Ectodermal cell (in vitro differentiated cells): ENCODE measurements at regions not wholly inside any gene's neighbourhood (a gene's known extent, or its start where the extent isn't known, plus 50 kb on each side); places are given as distances from the start of the nearest gene placed in this dataset.

Experiments used
- H3K27ac ChIP-seq: 2 replicates; pipeline ENCODE4 v1.7.0; 2013; ENCODE audit warnings: mild to moderate bottlenecking, low read depth, low read length; ENCODE audit not compliant: insufficient read depth, poor library complexity, severe bottlenecking
- H3K27me3 ChIP-seq: 2 replicates; pipeline ENCODE4 v1.7.0; 2013; ENCODE audit warnings: mild to moderate bottlenecking, low read length; ENCODE audit not compliant: insufficient read depth, control insufficient read depth, poor library complexity, severe bottlenecking
- H3K36me3 ChIP-seq: one replicate; pipeline ENCODE4 v1.7.0; 2013; ENCODE audit warnings: low read length; ENCODE audit not compliant: control insufficient read depth, insufficient read depth
- H3K4me1 ChIP-seq: one replicate; pipeline ENCODE4 v1.7.0; 2013; ENCODE audit warnings: low read length; ENCODE audit not compliant: control insufficient read depth, insufficient read depth
- H3K4me3 ChIP-seq: 2 replicates; pipeline ENCODE4 v1.7.0; 2013; ENCODE audit warnings: low read depth, low read length, control low read depth; ENCODE audit not compliant: insufficient read depth
- H3K9me3 ChIP-seq: 2 replicates; pipeline ENCODE4 v1.7.0; 2013; ENCODE audit warnings: mild to moderate bottlenecking, low read length, moderate library complexity; ENCODE audit not compliant: control insufficient read depth
- WGBS, 2 experiments: methylation state at CpG; one replicate each; pipeline ENCODE4 v1.1.7; 2013; ENCODE audit warnings: missing lambda C conversion rate in 2 of 2; 5-methylcytosine and 5-hydroxymethylcytosine counted together

GRCh38 chr13:74576420-74576819 lies 442.2 kb upstream of the KLF12 start:
- no peak overlapping the region for H3K27ac ChIP-seq
- no peak overlapping the region for H3K4me3 ChIP-seq
- WGBS, 2 experiments = 80 to 84% methylated on average over 5 of the region's 5 CpGs
- no peaks in the 10 kb centered on the region for H3K36me3 ChIP-seq
- peaks cover 7% of the 10 kb centered on the region for H3K4me1 ChIP-seq
- no peaks in the 10 kb centered on the region for H3K9me3 ChIP-seq
- no peaks in the 10 kb centered on the region for H3K27me3 ChIP-seq

DNA sequence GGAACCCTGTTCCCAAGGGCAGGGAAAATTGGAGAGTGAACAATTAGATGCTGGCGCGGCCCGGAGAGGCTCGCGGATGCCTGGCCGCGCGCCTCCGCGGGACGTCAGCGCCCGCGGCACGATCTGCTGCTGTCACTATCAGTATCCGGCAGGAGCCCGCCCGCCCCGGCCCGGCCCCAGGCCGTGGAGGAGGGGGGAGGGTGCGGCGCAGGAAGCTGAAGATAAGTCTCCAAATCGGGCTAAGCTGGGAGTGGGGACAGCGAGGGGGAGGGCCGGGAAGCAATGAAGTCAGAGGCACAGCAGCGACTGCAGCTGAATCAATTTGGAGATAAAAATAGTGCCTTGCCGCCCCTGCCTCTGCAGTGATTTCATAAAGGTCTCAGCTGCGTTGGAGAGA lies 441.5 kb upstream of the KLF12 start:
- Histone ChIP-seq H3K36me3 (no peaks in the 10 kb centered on the region), H3K4me1 (peaks cover 7% of the 10 kb centered on the region), H3K27ac (peak overlapping the region; percentile 52), H3K27me3 (no peaks in the 10 kb centered on the region), H3K4me3 (peak overlapping the region; percentile 24), H3K9me3 (no peaks in the 10 kb centered on the region)
- 1% methylated on average over 29 of the region's 29 CpGs for WGBS, 2 experiments

GRCh38 chr13:74574964-74575728 lies 440.9 kb upstream of the KLF12 start:
- H3K4me1 ChIP-seq = peaks cover 7% of the 10 kb centered on the region
- no peaks in the 10 kb centered on the region for H3K27me3 ChIP-seq
- H3K27ac ChIP-seq = peak overlapping the region; percentile 52
- 6 to 8% methylated on average over 10 of the region's 10 CpGs for WGBS, 2 experiments
- no peaks in the 10 kb centered on the region for H3K9me3 ChIP-seq
- peak overlapping the region; percentile 24 for H3K4me3 ChIP-seq
- H3K36me3 ChIP-seq = no peaks in the 10 kb centered on the region

- WGBS, 2 experiments = 61 to 72% methylated on average over 7 of the region's 7 CpGs
- Histone ChIP-seq H3K36me3 (no peaks in the 10 kb centered on the region), H3K4me1 (peaks cover 7% of the 10 kb centered on the region), H3K27ac (no peak overlapping the region), H3K4me3 (no peak overlapping the region), H3K27me3 (no peaks in the 10 kb centered on the region), H3K9me3 (no peaks in the 10 kb centered on the region)
Observed at GRCh38 chr13:74573654-74574053, 439.4 kb upstream of the KLF12 start.

GRCh38 chr13:74571811-74572210 lies 437.6 kb upstream of the KLF12 start:
- no peak overlapping the region for H3K27ac ChIP-seq
- H3K27me3 ChIP-seq = no peaks in the 10 kb centered on the region
- no peaks in the 10 kb centered on the region for H3K9me3 ChIP-seq
- 89 to 95% methylated on average over 4 of the region's 4 CpGs for WGBS, 2 experiments
- H3K36me3 ChIP-seq = no peaks in the 10 kb centered on the region
- no peak overlapping the region for H3K4me3 ChIP-seq
- H3K4me1 ChIP-seq = peaks cover 7% of the 10 kb centered on the region

DNA sequence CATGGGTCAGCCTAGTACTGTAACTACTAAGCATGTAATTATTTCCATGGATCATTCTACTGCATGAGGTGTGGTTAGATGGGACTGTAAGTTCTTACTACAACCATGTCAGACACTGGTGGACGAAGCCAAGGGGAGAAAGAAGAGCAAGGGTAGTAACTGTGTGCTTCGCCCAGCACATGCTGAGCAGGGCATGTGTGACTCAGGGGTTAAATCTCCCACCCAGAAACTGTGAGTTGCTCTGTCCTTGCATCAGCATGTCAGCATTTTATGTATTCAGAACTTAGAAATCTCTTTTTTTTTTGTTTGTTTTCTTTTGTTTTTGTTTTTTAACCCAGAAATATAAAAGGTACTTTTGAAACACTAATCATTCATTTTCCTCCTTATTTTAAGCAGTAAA lies 436.6 kb upstream of the KLF12 start:
- Histone ChIP-seq H3K4me3 (no peak overlapping the region), H3K27me3 (no peaks in the 10 kb centered on the region), H3K9me3 (no peaks in the 10 kb centered on the region), H3K4me1 (peaks cover 7% of the 10 kb centered on the region), H3K27ac (no peak overlapping the region), H3K36me3 (no peaks in the 10 kb centered on the region)
- 87 to 93% methylated on average over 2 of the region's 2 CpGs for WGBS, 2 experiments

DNA sequence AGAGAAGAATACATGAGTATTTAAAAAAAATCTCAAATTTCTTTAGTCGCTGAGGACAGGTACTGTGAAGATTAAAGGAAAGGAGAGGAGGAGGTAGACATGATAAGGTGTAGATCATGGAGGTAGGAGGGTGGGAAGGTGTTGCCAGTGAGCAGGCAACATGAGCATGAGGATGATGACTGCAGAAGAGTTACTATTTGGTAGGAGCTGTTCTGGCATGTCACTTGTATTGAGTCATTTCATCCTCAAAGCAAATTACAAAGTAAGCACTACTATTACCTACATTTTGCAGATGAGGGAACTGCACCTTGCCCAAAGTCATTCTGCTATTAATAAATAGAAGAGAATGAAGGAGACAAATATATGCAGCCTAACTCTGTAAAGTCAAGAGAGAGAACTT lies 435.8 kb upstream of the KLF12 start:
- Histone ChIP-seq H3K9me3 (no peaks in the 10 kb centered on the region), H3K27me3 (no peaks in the 10 kb centered on the region), H3K27ac (no peak overlapping the region), H3K36me3 (no peaks in the 10 kb centered on the region), H3K4me1 (peaks cover 7% of the 10 kb centered on the region), H3K4me3 (no peak overlapping the region)
- 89 to 92% methylated on average over 1 of the region's 1 CpG for WGBS, 2 experiments

- Histone ChIP-seq H3K27me3 (no peaks in the 10 kb centered on the region), H3K9me3 (no peaks in the 10 kb centered on the region), H3K4me3 (no peak overlapping the region), H3K4me1 (peaks cover 7% of the 10 kb centered on the region), H3K27ac (no peak overlapping the region), H3K36me3 (no peaks in the 10 kb centered on the region)
- WGBS, 2 experiments = 0% methylated on average over 1 of the region's 1 CpG
Observed at GRCh38 chr13:74569251-74569650, 435.0 kb upstream of the KLF12 start.

- Histone ChIP-seq H3K27ac (no peak overlapping the region), H3K4me3 (no peak overlapping the region)
Observed at GRCh38 chr13:74567485-74567884, 433.3 kb upstream of the KLF12 start.

GRCh38 chr13:74562381-74562780 lies 428.2 kb upstream of the KLF12 start:
- Histone ChIP-seq H3K27ac (no peak overlapping the region), H3K36me3 (no peaks in the 10 kb centered on the region), H3K27me3 (no peaks in the 10 kb centered on the region), H3K4me3 (no peak overlapping the region), H3K9me3 (no peaks in the 10 kb centered on the region), H3K4me1 (no peaks in the 10 kb centered on the region)
- 92 to 93% methylated on average over 1 of the region's 1 CpG for WGBS, 2 experiments

More at GRCh38 chr13:74567485-74567884, 433.3 kb upstream of the KLF12 start:
- H3K27me3 ChIP-seq = no peaks in the 10 kb centered on the region
- H3K4me1 ChIP-seq = peaks cover 7% of the 10 kb centered on the region
- no peaks in the 10 kb centered on the region for H3K9me3 ChIP-seq
- H3K36me3 ChIP-seq = no peaks in the 10 kb centered on the region
- WGBS, 2 experiments = 92 to 98% methylated on average over 2 to 3 of the region's 3 CpGs
